ENCODE measurements at regions not wholly inside any gene's neighbourhood (a gene's known extent, or its start where the extent isn't known, plus 50 kb on each side); places are given as distances from the start of the nearest gene placed in this dataset.

- no peak overlapping the region for H3K4me3 Mint-ChIP-seq
- no peaks in the 10 kb centered on the region for H3K27me3 Mint-ChIP-seq (ENCODE audit: insufficient read depth, low read depth, poor library complexity)
- no peaks in the 10 kb centered on the region for H3K4me1 ChIP-seq (ENCODE audit: insufficient read depth)
- H3K27ac ChIP-seq (ENCODE audit: low read depth): no peak overlapping the region
- H4K20me1 ChIP-seq (replicated peaks; ENCODE audit: insufficient read depth): no peaks in the 10 kb centered on the region
- no peaks in the 10 kb centered on the region for H3K36me3 ChIP-seq (ENCODE audit: insufficient read depth)
- H3F3A ChIP-seq (replicated peaks; ENCODE audit: low read depth): no peaks in the 10 kb centered on the region
- no peak overlapping the region for H3K4me3 ChIP-seq
- ATAC-seq: no peak
- no peaks in the 10 kb centered on the region; the same call in 2 of the 3 replicates for H3K9me3 Mint-ChIP-seq
- no peaks in the 10 kb centered on the region for H3K27me3 ChIP-seq (ENCODE audit: insufficient read depth)
- no peak overlapping the region for H2AFZ ChIP-seq
- no peak overlapping the region for H3K27ac Mint-ChIP-seq
- H3K79me2 ChIP-seq (replicated peaks; ENCODE audit: insufficient read depth): no peaks in the 10 kb centered on the region
- no peak overlapping the region for H3K4me2 ChIP-seq
- H3K4me1 Mint-ChIP-seq: no peaks in the 10 kb centered on the region; the same call in 2 of the 3 replicates
- TF ChIP-seq ZNF462 (CRISPR knock-in tag; IDR thresholded peaks at IDR 0.05) (no peak), EZH2 (IDR thresholded peaks at IDR 0.05; ENCODE audit: low read depth, unreplicated experiment) (no peak), NANOG (IDR thresholded peaks at IDR 0.05; ENCODE audit: borderline replicate concordance) (no peak), JUNB (IDR thresholded peaks at IDR 0.05; ENCODE audit: unreplicated experiment) (no peak), STAT1 (IDR thresholded peaks at IDR 0.05; ENCODE audit: unreplicated experiment) (no peak), CREB1 (CRISPR knock-in tag; IDR thresholded peaks at IDR 0.05; ENCODE audit: low read depth) (no peak), POLR2AphosphoS5 (IDR thresholded peaks at IDR 0.05; ENCODE audit: low read depth) (no peak), CTCF (conservative IDR thresholded peaks at IDR 0.05; ENCODE audit: low read depth in 2 of 2) (no peak), ETS1 (IDR thresholded peaks at IDR 0.05) (no peak)
- H3K9me2 ChIP-seq (ENCODE audit: insufficient read depth): no peaks in the 10 kb centered on the region
- no peaks in the 10 kb centered on the region for H3K36me3 Mint-ChIP-seq (ENCODE audit: low read depth)
- no peak for DNase-seq (ENCODE audit: low spot score)
Measured at GRCh38 chr3:168241156-168241555, 145.4 kb upstream of the GOLIM4 start.

All from GM23338 (cell line).